ENCODE measurements at regions not wholly inside any gene's neighbourhood (a gene's known extent, or its start where the extent isn't known, plus 50 kb on each side); places are given as distances from the start of the nearest gene placed in this dataset.
"Not testable (repeated sequence)": the region's sequence is repeated elsewhere in the genome, so short reads cannot be mapped to it uniquely, and the experiment has no call there.

- no peak for DNase-seq
These were observed 511.2 kb upstream of the GRAMD2B start for GRCh38 chr5:125912028-125912427.

GRCh38 chr5:125913200-125913599 lies 510.0 kb upstream of the GRAMD2B start:
- no peak for DNase-seq

GRCh38 chr5:125914471-125914870 lies 508.7 kb upstream of the GRAMD2B start:
- no peak for DNase-seq

GRCh38 chr5:125923958-125924357 lies 499.3 kb upstream of the GRAMD2B start:
- DNase-seq = not testable (repeated sequence)

- no peak for DNase-seq
These were observed 497.0 kb upstream of the GRAMD2B start for GRCh38 chr5:125926172-125926571.

- DNase-seq = no peak
These were observed 494.5 kb upstream of the GRAMD2B start for GRCh38 chr5:125928663-125929062.

- no peak for DNase-seq
These were observed 473.1 kb upstream of the GRAMD2B start for GRCh38 chr5:125950012-125950615.

GRCh38 chr5:125961150-125961549 lies 462.1 kb upstream of the GRAMD2B start:
- DNase-seq = no peak

GRCh38 chr5:125965577-125965976 lies 457.6 kb upstream of the GRAMD2B start:
- DNase-seq = no peak

- DNase-seq = no peak
These were observed 455.6 kb upstream of the GRAMD2B start for GRCh38 chr5:125967576-125967975.

GRCh38 chr5:125969011-125969813 lies 454.0 kb upstream of the GRAMD2B start:
- DNase-seq = no peak

GRCh38 chr5:125969814-125970171 lies 453.4 kb upstream of the GRAMD2B start:
- DNase-seq = no peak

GRCh38 chr5:125970631-125971307 lies 452.4 kb upstream of the GRAMD2B start:
- peak; percentile 60 for DNase-seq

GRCh38 chr5:125972706-125973105 lies 450.5 kb upstream of the GRAMD2B start:
- no peak for DNase-seq

GRCh38 chr5:125974679-125975078 lies 448.5 kb upstream of the GRAMD2B start:
- peak; percentile 35 for DNase-seq

GRCh38 chr5:125976421-125977000 lies 446.7 kb upstream of the GRAMD2B start:
- peak; percentile 53 for DNase-seq

- no peak for DNase-seq
These were observed 445.2 kb upstream of the GRAMD2B start for GRCh38 chr5:125978015-125978414.

GRCh38 chr5:125979636-125980035 lies 443.6 kb upstream of the GRAMD2B start:
- no peak for DNase-seq

GRCh38 chr5:125981016-125981415 lies 442.2 kb upstream of the GRAMD2B start:
- no peak for DNase-seq

- DNase-seq = no peak
These were observed 435.4 kb upstream of the GRAMD2B start for GRCh38 chr5:125987677-125988255.

GRCh38 chr5:125992050-125992449 lies 431.2 kb upstream of the GRAMD2B start:
- DNase-seq = no peak

GRCh38 chr5:125999271-126000030 lies 423.8 kb upstream of the GRAMD2B start:
- not testable (repeated sequence) for DNase-seq

Data from eye (tissue), 1 donor.